Gastrocnemius medialis (tissue), 4 donors: ENCODE measurements at regions not wholly inside any gene's neighbourhood (a gene's known extent, or its start where the extent isn't known, plus 50 kb on each side); places are given as distances from the start of the nearest gene placed in this dataset.
A peak's percentile ranks its signal among the peaks of the same experiment; 100 is the strongest.

Source experiments
- ATAC-seq, 2 donors: fragments of 150-250 bp; one replicate each; pipeline ENCODE4 v1.9.1; 2016
- DNase-seq, 2 donors: peaks; one replicate each; pipeline ENCODE4 v3.0.0-alpha.2; 2019
- H3K27ac ChIP-seq, 4 donors: fragments of 200-600 bp; sonication (generic); 1 replicate in 1 of 4; 2 replicates in 3 of 4; pipeline ENCODE4 v1.5.1; 2016 to 2018; ENCODE audit warnings: mild to moderate bottlenecking in 2 of 4, moderate library complexity in 1 of 4
- H3K27me3 ChIP-seq, 3 donors: fragments of 200-600 bp; sonication (generic) in 2 of 3; 1 replicate in 1 of 3; 2 replicates in 2 of 3; pipeline versions ENCODE4 v1.5.1 to v1.6.0; 2016 to 2019; ENCODE audit warnings: mild to moderate bottlenecking in 1 of 3, moderate library complexity in 1 of 3
- H3K36me3 ChIP-seq, 2 donors: fragments of 200-600 bp; sonication (generic) in 1 of 2; one replicate each; pipeline ENCODE4 v1.5.1; 2017 to 2018
- H3K4me1 ChIP-seq, 2 donors: fragments of 200-600 bp; sonication (generic) in 1 of 2; one replicate each; pipeline ENCODE4 v1.5.1; 2016 to 2017; ENCODE audit warnings: mild to moderate bottlenecking in 2 of 2
- H3K4me3 ChIP-seq, 4 donors: fragments of 200-600 bp; sonication (generic) in 3 of 4; 1 replicate in 1 of 4; 2 replicates in 3 of 4; pipeline ENCODE4 v1.5.1; 2016 to 2019; ENCODE audit warnings: mild to moderate bottlenecking in 2 of 4
- H3K9me3 ChIP-seq, 3 donors: fragments of 200-600 bp; sonication (generic) in 2 of 3; 1 replicate in 1 of 3; 2 replicates in 2 of 3; pipeline ENCODE4 v1.5.1; 2016 to 2019
- POLR2A ChIP-seq, 2 donors: fragments of 450-650 bp; IDR thresholded peaks; one replicate each; pipeline ENCODE4 v1.6.1; 2017; ENCODE audit warnings: antibody characterized with exemption in 2 of 2, mild to moderate bottlenecking in 2 of 2, moderate library complexity in 2 of 2
- in situ Hi-C, 4 donors: fragments of 200-750 bp; cut with MboI; loops; one replicate each; pipeline versions ENCODE4 v1.15.0 to v1.8.0; 2017; ENCODE audit warnings: low sequenced_read_pairs in 4 of 4
- intact Hi-C: fragments of 100-400 bp; cut with DNase I; formaldehyde crosslinking; loops from one replicate; pipeline ENCODE4 v1.15.1; 2023; ENCODE audit warnings: low total_unique reads
- TF ChIP-seq, protein P1 (sequence below), 5 experiments: fragments of 450-650 bp in 3 of 5; fragments of 200-600 bp in 2 of 5; sonication (generic) in 2 of 5; IDR thresholded peaks in 4 of 5; conservative IDR thresholded peaks in 1 of 5; 1 replicate in 4 of 5; 2 replicates in 1 of 5; pipeline ENCODE4 v1.5.1; 2016 to 2019; ENCODE audit warnings: antibody characterized with exemption in 5 of 5, mild to moderate bottlenecking in 3 of 5, moderate library complexity in 3 of 5

DNA sequence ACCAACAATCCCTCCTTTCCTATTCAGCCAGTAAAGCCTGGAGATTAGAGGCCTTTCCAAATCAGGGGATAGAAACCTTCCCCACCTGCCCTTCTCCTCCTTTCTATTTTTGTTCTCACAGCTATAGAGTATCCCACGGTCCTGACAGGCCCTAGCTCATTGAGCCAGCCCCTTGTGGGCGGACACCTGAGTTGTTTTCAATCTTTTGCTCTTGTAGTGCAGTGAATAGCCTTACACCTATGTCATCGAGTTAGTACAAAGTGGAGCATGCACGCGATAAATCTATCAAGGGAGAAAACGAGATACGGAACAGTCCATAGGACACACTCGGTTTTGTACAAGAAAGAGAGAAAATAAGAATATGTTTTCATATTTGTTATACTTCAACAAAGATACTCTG, 77.2 kb downstream of the TSPAN17 start:
- H3K27ac ChIP-seq, result no peak overlapping the region
- DNase-seq (no peak), ATAC-seq (no peak)
- H3K27me3 ChIP-seq, result peaks cover 8 to 13% (median 12%) of the 10 kb centered on the region in 3 donors
- no peak overlapping the region for H3K4me3 ChIP-seq
- no peaks in the 10 kb centered on the region for H3K36me3 ChIP-seq
- H3K4me1 ChIP-seq, result no peaks in the 10 kb centered on the region
- no peaks in the 10 kb centered on the region for H3K9me3 ChIP-seq
- in situ Hi-C loops (no loop called here), intact Hi-C loops (no loop called here)
- TF ChIP-seq, protein P1, sequence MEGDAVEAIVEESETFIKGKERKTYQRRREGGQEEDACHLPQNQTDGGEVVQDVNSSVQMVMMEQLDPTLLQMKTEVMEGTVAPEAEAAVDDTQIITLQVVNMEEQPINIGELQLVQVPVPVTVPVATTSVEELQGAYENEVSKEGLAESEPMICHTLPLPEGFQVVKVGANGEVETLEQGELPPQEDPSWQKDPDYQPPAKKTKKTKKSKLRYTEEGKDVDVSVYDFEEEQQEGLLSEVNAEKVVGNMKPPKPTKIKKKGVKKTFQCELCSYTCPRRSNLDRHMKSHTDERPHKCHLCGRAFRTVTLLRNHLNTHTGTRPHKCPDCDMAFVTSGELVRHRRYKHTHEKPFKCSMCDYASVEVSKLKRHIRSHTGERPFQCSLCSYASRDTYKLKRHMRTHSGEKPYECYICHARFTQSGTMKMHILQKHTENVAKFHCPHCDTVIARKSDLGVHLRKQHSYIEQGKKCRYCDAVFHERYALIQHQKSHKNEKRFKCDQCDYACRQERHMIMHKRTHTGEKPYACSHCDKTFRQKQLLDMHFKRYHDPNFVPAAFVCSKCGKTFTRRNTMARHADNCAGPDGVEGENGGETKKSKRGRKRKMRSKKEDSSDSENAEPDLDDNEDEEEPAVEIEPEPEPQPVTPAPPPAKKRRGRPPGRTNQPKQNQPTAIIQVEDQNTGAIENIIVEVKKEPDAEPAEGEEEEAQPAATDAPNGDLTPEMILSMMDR (IDR thresholded peaks at IDR 0.05 in 4 of 5, conservative IDR thresholded peaks at IDR 0.05 in 1 of 5), result no peak
- TF ChIP-seq POLR2A (IDR thresholded peaks at IDR 0.05), result no peak

DNA sequence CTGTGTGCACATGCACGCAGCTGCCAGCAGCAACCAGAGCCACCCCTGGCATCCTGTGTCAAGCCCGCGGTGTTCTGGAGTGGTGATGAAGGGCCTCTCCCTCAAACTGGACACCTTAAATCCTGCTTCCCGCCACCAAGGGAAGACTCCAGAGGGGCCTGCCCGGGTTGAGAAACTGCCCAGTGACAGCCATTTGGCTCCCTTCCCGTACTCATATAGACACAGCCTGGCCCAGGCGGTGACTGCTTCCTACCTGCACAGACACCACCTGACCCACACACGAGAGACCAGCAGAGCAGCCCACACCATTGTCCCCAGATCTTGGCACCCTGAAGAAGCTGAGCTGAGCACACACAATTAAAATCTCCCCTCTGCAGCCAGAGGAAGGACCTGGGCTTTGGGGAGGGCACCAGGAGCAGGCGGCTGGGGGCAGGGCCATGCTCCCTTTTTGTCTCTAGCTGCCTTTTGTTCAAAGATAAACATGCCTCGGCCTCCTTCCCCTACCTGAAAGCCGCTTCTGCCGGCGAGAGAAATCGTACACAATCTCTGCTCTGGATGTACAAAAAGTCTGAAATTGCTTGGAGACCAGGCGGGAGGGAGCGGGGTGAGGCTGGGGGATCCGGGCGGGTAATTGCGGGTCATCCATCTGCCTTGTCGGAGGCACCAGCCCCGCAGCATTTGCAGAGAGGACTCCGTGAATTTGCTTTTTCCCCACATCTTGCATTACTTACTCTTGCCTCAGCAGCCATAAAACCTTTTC, 78.4 kb downstream of the TSPAN17 start:
- no peak for TF ChIP-seq POLR2A (IDR thresholded peaks at IDR 0.05)
- TF ChIP-seq, protein P1 (IDR thresholded peaks at IDR 0.05 in 4 of 5, conservative IDR thresholded peaks at IDR 0.05 in 1 of 5), result no peak
- intact Hi-C loops (no loop called here), in situ Hi-C loops (no loop called here)
- DNase-seq, result no peak
- Histone ChIP-seq H3K4me1 (no peaks in the 10 kb centered on the region), H3K36me3 (no peaks in the 10 kb centered on the region), H3K9me3 (no peaks in the 10 kb centered on the region), H3K4me3 (no peak overlapping the region), H3K27ac (no peak overlapping the region), H3K27me3 (peaks cover 8 to 18% (median 14%) of the 10 kb centered on the region in 3 donors)
- no peak for ATAC-seq

DNA sequence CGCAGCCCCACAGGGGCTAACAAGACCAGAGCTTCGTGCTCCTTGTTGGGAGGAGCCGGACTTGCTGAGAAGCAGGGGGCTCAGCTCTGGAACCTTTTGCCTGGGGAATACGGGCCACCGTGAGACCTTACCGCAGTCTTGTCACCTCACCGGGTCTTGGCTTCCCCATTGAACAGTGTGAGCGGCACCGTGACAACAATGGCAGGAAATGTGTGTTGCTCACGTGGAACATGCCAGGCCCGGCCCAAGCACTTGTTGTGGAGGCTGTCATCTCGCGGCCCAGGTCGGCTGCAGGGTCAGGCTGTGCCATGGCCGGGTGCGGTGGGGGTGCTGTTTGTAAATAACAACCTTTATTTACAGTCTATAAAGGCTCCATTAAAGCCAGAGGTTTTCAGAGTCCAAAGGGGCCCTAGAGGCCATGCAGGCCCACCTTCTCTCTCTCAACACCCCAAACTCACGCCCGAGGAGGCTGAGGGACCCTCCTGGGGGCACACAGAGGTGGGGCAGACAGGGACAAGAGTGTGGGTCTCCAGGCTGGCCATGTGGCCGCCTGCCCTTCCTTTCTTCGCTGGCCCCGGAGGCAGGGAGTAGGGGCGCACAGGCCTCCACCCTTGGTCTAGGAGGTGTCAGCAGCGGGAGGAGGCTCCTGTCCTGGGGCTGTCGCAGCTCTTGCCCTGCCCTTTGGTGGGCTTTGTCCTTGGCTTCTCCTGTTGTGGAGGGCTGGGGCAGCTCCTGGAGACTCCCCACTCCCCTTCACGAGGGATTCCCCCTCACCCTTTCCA, 79.7 kb downstream of the TSPAN17 start:
- TF ChIP-seq POLR2A (IDR thresholded peaks at IDR 0.05), result no peak
- TF ChIP-seq, protein P1 (IDR thresholded peaks at IDR 0.05 in 4 of 5, conservative IDR thresholded peaks at IDR 0.05 in 1 of 5), result no peak
- no peaks in the 10 kb centered on the region for H3K4me1 ChIP-seq
- no peak overlapping the region for H3K27ac ChIP-seq
- no peaks in the 10 kb centered on the region for H3K36me3 ChIP-seq
- no peak overlapping the region for H3K4me3 ChIP-seq
- DNase-seq, result no peak
- in situ Hi-C loops, result no loop called here
- ATAC-seq, result peak in 1 of 2 donors; percentile 36
- intact Hi-C loops, result no loop called here
- no peaks in the 10 kb centered on the region for H3K9me3 ChIP-seq
- H3K27me3 ChIP-seq, result peaks cover 8 to 26% (median 22%) of the 10 kb centered on the region in 3 donors

DNA sequence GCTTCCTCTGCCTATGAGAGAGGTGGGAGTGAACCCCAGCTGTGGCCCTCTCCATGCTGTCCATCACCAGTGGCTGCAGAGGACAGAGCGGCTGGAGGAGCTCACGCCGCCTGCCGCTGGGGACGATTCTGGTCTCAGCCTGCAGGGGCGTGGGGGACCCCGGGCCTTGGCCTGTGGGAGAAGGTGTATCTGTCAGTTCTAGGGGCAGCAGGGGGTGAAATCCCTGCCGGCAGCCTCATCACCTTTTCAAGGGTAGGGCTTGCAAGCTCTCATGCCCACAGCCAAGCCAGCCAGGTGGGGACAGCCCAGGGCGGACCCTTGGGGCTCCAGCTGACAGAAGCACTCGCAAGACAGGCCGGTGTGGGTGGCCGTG, 80.2 kb downstream of the TSPAN17 start:
- TF ChIP-seq, protein P1 (IDR thresholded peaks at IDR 0.05 in 4 of 5, conservative IDR thresholded peaks at IDR 0.05 in 1 of 5), result no peak
- no peak for TF ChIP-seq POLR2A (IDR thresholded peaks at IDR 0.05)
- DNase-seq, result no peak
- intact Hi-C loops, result no loop called here
- H3K4me1 ChIP-seq, result no peaks in the 10 kb centered on the region
- H3K27ac ChIP-seq, result no peak overlapping the region
- ATAC-seq, result no peak
- no peaks in the 10 kb centered on the region for H3K9me3 ChIP-seq
- no peak overlapping the region for H3K4me3 ChIP-seq
- peaks cover 8 to 27% (median 26%) of the 10 kb centered on the region in 3 donors for H3K27me3 ChIP-seq
- in situ Hi-C loops, result no loop called here
- H3K36me3 ChIP-seq, result no peaks in the 10 kb centered on the region
